Esophagus muscularis mucosa (tissue), 4 donors: ENCODE measurements at regions not wholly inside any gene's neighbourhood (a gene's known extent, or its start where the extent isn't known, plus 50 kb on each side); places are given as distances from the start of the nearest gene placed in this dataset.

Experiments
- DNase-seq: peaks from one replicate; pipeline ENCODE4 v3.0.0-alpha.2; 2017; ENCODE audit errors: extremely low spot score
- H3K27ac ChIP-seq, 4 donors: fragments of 200-600 bp; sonication (generic); replicated peaks in 1 of 4; 1 replicate in 3 of 4; 2 replicates in 1 of 4; pipeline ENCODE4 v1.5.1; 2016 to 2019; ENCODE audit warnings: mild to moderate bottlenecking in 1 of 4
- H3K27me3 ChIP-seq, 4 donors: fragments of 200-600 bp; sonication (generic); one replicate each; pipeline versions ENCODE4 v1.5.1 to v1.6.0; 2016 to 2019
- H3K36me3 ChIP-seq, 4 donors: fragments of 200-600 bp; sonication (generic); one replicate each; pipeline ENCODE4 v1.5.1; 2016 to 2019
- H3K4me1 ChIP-seq, 4 donors: fragments of 200-600 bp; sonication (generic); one replicate each; pipeline ENCODE4 v1.5.1; 2016 to 2019
- H3K4me3 ChIP-seq, 4 donors: fragments of 200-600 bp; sonication (generic); 1 replicate in 2 of 4; 2 replicates in 2 of 4; pipeline ENCODE4 v1.5.1; 2016 to 2019; ENCODE audit warnings: mild to moderate bottlenecking in 4 of 4, moderate library complexity in 1 of 4
- H3K9me3 ChIP-seq, 4 donors: fragments of 200-600 bp; sonication (generic); 1 replicate in 3 of 4; 2 replicates in 1 of 4; pipeline ENCODE4 v1.5.1; 2016 to 2019
- EP300 ChIP-seq: sonication (generic); formaldehyde crosslinking; IDR thresholded peaks from one replicate; pipeline ENCODE4 v1.6.1; 2017; ENCODE audit warnings: antibody characterized with exemption
- POLR2A ChIP-seq: fragments of 450-650 bp; IDR thresholded peaks from one replicate; pipeline ENCODE4 v1.6.1; 2017; ENCODE audit warnings: antibody characterized with exemption, moderate library complexity, mild to moderate bottlenecking, low read depth
- POLR2AphosphoS5 ChIP-seq, 2 donors: sonication (generic); formaldehyde crosslinking; IDR thresholded peaks; one replicate each; pipeline ENCODE4 v1.6.1; 2017; ENCODE audit warnings: antibody characterized with exemption in 2 of 2
- WGBS: methylation state at CpG from one replicate; pipeline ENCODE4 v1.1.5; 2018; 5-methylcytosine and 5-hydroxymethylcytosine counted together
- intact Hi-C: fragments of 100-400 bp; cut with DNase I; formaldehyde crosslinking; loops from one replicate; pipeline ENCODE4 v1.15.1; 2023
- TF ChIP-seq, protein P1 (sequence below), 3 experiments: fragments of 200-600 bp in 2 of 3; fragments of 450-650 bp in 1 of 3; sonication (generic) in 2 of 3; IDR thresholded peaks; one replicate each; pipeline ENCODE4 v1.5.1; 2017 to 2019; ENCODE audit warnings: antibody characterized with exemption in 3 of 3, mild to moderate bottlenecking in 2 of 3, moderate library complexity in 1 of 3

DNA sequence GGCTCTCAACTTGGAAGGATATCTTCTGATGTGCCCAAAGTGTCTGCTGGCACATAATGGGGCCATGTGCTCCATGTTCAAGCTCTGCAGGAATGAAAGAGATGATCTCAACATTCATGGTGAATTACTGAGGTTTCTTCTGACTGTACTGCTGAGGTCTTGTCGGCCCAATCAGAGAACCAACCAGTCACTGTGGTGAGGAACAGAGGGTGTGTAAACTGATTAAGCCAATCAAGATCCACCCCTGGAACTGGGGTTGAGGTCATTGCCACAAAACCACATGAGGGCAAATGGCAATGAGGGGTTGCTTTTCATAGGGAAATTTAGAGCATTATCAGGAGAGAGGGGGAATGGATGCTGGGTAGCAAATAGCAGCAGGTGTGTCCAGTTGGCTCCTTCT is 152.3 kb upstream of the RAG2 start:
- no peak overlapping the region for H3K4me3 ChIP-seq
- peaks cover 0 to 31% (median 17%) of the 10 kb centered on the region in 4 donors for H3K4me1 ChIP-seq
- WGBS, result 90% methylated on average over 1 of the region's 1 CpG
- intact Hi-C loops, result no loop called here
- no peak for DNase-seq
- H3K27ac ChIP-seq, result no peak overlapping the region
- no peaks in the 10 kb centered on the region for H3K9me3 ChIP-seq
- TF ChIP-seq POLR2AphosphoS5 (IDR thresholded peaks at IDR 0.05), result no peak
- no peak for TF ChIP-seq POLR2A
- TF ChIP-seq, protein P1, sequence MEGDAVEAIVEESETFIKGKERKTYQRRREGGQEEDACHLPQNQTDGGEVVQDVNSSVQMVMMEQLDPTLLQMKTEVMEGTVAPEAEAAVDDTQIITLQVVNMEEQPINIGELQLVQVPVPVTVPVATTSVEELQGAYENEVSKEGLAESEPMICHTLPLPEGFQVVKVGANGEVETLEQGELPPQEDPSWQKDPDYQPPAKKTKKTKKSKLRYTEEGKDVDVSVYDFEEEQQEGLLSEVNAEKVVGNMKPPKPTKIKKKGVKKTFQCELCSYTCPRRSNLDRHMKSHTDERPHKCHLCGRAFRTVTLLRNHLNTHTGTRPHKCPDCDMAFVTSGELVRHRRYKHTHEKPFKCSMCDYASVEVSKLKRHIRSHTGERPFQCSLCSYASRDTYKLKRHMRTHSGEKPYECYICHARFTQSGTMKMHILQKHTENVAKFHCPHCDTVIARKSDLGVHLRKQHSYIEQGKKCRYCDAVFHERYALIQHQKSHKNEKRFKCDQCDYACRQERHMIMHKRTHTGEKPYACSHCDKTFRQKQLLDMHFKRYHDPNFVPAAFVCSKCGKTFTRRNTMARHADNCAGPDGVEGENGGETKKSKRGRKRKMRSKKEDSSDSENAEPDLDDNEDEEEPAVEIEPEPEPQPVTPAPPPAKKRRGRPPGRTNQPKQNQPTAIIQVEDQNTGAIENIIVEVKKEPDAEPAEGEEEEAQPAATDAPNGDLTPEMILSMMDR (IDR thresholded peaks at IDR 0.05), result no peak
- no peak for TF ChIP-seq EP300
- H3K27me3 ChIP-seq, result no peaks in the 10 kb centered on the region
- H3K36me3 ChIP-seq, result no peaks in the 10 kb centered on the region

DNA sequence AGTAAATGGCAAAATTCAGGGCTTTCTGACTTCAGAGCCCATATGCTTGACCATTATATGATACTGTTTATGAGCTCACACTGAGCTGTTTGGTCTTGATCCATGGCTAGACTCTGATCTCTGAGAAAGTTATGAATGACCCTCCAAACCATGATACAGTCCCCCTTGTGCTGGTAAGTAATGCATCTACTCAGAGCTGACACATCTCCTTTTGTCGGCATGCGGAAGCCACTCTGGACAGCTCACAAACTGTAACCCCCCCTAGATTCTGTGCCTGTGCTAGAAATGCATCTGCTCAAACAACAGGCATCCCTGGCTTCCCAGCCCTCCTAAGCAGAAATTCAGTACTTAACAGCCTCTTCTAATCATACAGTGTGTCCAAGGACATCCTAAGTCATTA is 150.8 kb upstream of the RAG2 start:
- Histone ChIP-seq H3K4me1 (peaks cover 0 to 34% (median 17%) of the 10 kb centered on the region in 4 donors), H3K27ac (no peak overlapping the region), H3K36me3 (no peaks in the 10 kb centered on the region), H3K27me3 (no peaks in the 10 kb centered on the region), H3K9me3 (no peaks in the 10 kb centered on the region), H3K4me3 (no peak overlapping the region)
- TF ChIP-seq POLR2A (no peak), POLR2AphosphoS5 (IDR thresholded peaks at IDR 0.05) (no peak), EP300 (no peak)
- TF ChIP-seq, protein P1 (IDR thresholded peaks at IDR 0.05), result no peak
- WGBS, result 57% methylated on average over 2 of the region's 2 CpGs
- no peak for DNase-seq
- intact Hi-C loops, result loop anchor here (10.0 kb wide), 1 partner anchor 184 kb away; the partner anchor contains the start of gene RAG1

DNA sequence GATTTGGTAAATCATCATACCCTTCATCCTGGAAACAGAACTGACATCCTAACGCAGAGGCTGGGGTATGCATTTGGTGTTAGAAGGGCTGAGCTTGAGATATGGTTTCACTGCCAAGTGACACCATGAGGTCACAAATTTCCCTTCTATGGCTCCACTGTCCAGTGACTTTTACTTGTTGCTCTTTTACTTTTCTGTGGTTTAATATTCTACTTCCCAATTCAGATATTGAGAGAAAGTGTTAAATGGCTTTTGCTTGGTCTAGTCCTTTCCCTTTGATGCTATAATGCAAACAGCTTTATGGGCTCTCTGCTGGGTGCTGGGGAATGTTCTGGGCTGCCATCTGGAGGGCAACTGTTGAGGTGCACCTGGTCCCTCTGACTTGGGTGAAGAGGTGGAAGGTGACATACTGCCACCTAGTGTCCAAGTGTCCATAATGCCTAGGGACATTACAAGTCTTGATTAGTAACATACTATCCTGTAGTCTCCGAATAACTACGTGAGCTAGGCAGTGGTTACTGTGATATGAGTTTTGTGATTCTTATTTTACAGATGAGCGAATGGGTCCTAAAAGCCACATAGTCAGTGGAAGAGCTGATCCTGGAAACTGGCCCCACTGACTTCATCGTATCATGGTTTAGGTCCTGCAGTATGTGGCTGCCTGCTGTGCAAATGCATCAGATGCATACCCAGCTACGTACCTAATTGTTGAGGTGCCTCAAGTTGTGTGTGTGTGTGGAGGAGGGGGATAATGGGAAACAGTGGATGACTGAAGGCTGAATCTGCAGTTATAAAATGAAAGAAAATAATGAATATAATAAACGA is 149.1 kb upstream of the RAG2 start:
- H3K9me3 ChIP-seq, result no peaks in the 10 kb centered on the region
- H3K36me3 ChIP-seq, result no peaks in the 10 kb centered on the region
- H3K4me1 ChIP-seq, result peaks cover 0 to 18% (median 10%) of the 10 kb centered on the region in 4 donors
- no peak overlapping the region for H3K4me3 ChIP-seq
- intact Hi-C loops, result loop anchor here (2.0 to 10.0 kb wide), 2 partner anchors 44 to 182 kb away; partner anchors contain the start of gene RAG1
- DNase-seq, result peak; percentile 95
- H3K27ac ChIP-seq, result no peak overlapping the region
- TF ChIP-seq POLR2AphosphoS5 (IDR thresholded peaks at IDR 0.05) (peak in 1 of 2 donors; percentile 36), POLR2A (no peak), EP300 (no peak)
- TF ChIP-seq, protein P1 (IDR thresholded peaks at IDR 0.05), result peak; percentile 87 to 97 (median 96)
- no peaks in the 10 kb centered on the region for H3K27me3 ChIP-seq
- WGBS, result 55% methylated on average over 7 of the region's 7 CpGs

DNA sequence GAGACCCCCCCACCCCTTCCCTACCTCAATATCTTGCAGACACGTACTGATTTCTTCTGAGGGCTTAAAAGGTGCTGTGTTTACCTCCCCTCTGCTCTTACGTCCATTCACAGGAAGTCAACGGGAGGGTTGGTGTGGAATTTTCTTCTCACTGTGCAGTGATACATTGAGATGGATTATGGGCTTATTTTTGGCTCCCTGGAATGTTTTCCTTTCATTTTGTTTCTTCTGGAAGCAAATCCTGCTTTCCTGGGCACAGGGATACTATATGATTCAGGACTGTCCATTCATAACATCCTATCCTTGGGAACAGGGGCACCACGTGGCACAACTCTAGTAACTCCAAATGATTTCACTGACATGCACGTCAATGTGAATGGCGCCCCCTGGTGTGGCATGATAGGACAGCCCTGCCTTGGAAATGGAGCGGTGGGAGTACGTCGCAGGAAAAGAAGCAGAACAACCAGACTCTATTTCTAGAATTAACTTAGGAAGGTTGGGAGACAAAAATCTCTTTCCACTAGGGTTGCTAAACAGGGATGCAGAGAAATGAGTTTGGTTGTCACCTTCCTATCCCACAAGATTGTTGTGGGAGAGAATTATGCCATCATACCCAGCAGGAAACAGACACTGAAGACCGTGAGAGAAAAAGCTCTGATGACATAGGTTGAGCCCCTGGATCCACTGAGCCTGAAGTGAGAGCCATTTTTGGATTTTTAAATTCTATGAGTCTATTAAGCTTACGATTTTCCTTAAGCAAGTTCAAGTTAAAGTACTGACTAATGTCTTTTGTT is 146.5 kb upstream of the RAG2 start:
- WGBS, result 38% methylated on average over 11 of the region's 11 CpGs

More for the DNA sequence above, 146.5 kb upstream of the RAG2 start:
- DNase-seq, result no peak
- intact Hi-C loops, result loop anchor here (10.0 kb wide), 1 partner anchor 180 kb away; the partner anchor contains the start of gene RAG1
- no peaks in the 10 kb centered on the region for H3K27me3 ChIP-seq
- no peak overlapping the region for H3K27ac ChIP-seq
- H3K36me3 ChIP-seq, result no peaks in the 10 kb centered on the region
- no peak overlapping the region for H3K4me3 ChIP-seq
- H3K4me1 ChIP-seq, result peaks cover 0 to 8% (median 3%) of the 10 kb centered on the region in 4 donors
- H3K9me3 ChIP-seq, result no peaks in the 10 kb centered on the region
- no peak for TF ChIP-seq POLR2AphosphoS5 (IDR thresholded peaks at IDR 0.05)
- TF ChIP-seq, protein P1 (IDR thresholded peaks at IDR 0.05), result peak; percentile 38 to 68 (median 63)
